ENCODE measurements at regions not wholly inside any gene's neighbourhood (a gene's known extent, or its start where the extent isn't known, plus 50 kb on each side); places are given as distances from the start of the nearest gene placed in this dataset.

GRCh38 chr2:104045071-104045470 lies 808.8 kb upstream of the POU3F3 start:
- no peak for DNase-seq

- no peak for DNase-seq
These were observed 807.4 kb upstream of the POU3F3 start for GRCh38 chr2:104046466-104046865.

- no peak for DNase-seq
These were observed 806.4 kb upstream of the POU3F3 start for GRCh38 chr2:104047516-104047915.

- no peak for DNase-seq
These were observed 804.5 kb upstream of the POU3F3 start for GRCh38 chr2:104049438-104049837.

- DNase-seq = no peak
These were observed 803.9 kb upstream of the POU3F3 start for GRCh38 chr2:104049981-104050380.

- DNase-seq = no peak
These were observed 803.2 kb upstream of the POU3F3 start for GRCh38 chr2:104050656-104051242.

GRCh38 chr2:104051766-104052165 lies 802.1 kb upstream of the POU3F3 start:
- DNase-seq = no peak

- no peak for DNase-seq
These were observed 801.6 kb upstream of the POU3F3 start for GRCh38 chr2:104052356-104052755.

GRCh38 chr2:104056451-104056850 lies 797.5 kb upstream of the POU3F3 start:
- DNase-seq = no peak

GRCh38 chr2:104068665-104069064 lies 785.2 kb upstream of the POU3F3 start:
- no peak for DNase-seq

- DNase-seq = no peak
These were observed 776.3 kb upstream of the POU3F3 start for GRCh38 chr2:104077573-104077972.

GRCh38 chr2:104078431-104079157 lies 775.3 kb upstream of the POU3F3 start:
- no peak for DNase-seq

GRCh38 chr2:104088745-104089144 lies 765.2 kb upstream of the POU3F3 start:
- DNase-seq = no peak

- DNase-seq = no peak
These were observed 763.5 kb upstream of the POU3F3 start for GRCh38 chr2:104090407-104090806.

- DNase-seq = no peak
These were observed 762.0 kb upstream of the POU3F3 start for GRCh38 chr2:104091894-104092293.

GRCh38 chr2:104092886-104093285 lies 761.0 kb upstream of the POU3F3 start:
- DNase-seq = no peak

- DNase-seq = no peak
These were observed 751.3 kb upstream of the POU3F3 start for GRCh38 chr2:104102615-104103014.

- no peak for DNase-seq
These were observed 744.6 kb upstream of the POU3F3 start for GRCh38 chr2:104109356-104109755.

GRCh38 chr2:104118889-104119288 lies 735.0 kb upstream of the POU3F3 start:
- DNase-seq = no peak

- no peak for DNase-seq
These were observed 733.7 kb upstream of the POU3F3 start for GRCh38 chr2:104120171-104120570.

GRCh38 chr2:104125096-104125495 lies 728.8 kb upstream of the POU3F3 start:
- DNase-seq = no peak

GRCh38 chr2:104127049-104127770 lies 726.7 kb upstream of the POU3F3 start:
- no peak for DNase-seq

- no peak for DNase-seq
These were observed 713.6 kb upstream of the POU3F3 start for GRCh38 chr2:104140361-104140760.

- no peak for DNase-seq
These were observed 695.7 kb upstream of the POU3F3 start for GRCh38 chr2:104158191-104158590.
